HCT116 (cell line): ENCODE measurements at regions not wholly inside any gene's neighbourhood (a gene's known extent, or its start where the extent isn't known, plus 50 kb on each side); places are given as distances from the start of the nearest gene placed in this dataset.

Source experiments
- CTCF ChIP-seq, 3 experiments: fragments of 200-600 bp in 1 of 3; sonication (generic) in 1 of 3; IDR thresholded peaks in 2 of 3; conservative IDR thresholded peaks in 1 of 3; 2 replicates each; pipeline ENCODE4 v1.5.1; 2012 to 2017; ENCODE audit warnings: low read depth in 2 of 3, low read length in 2 of 3, antibody characterized with exemption in 1 of 3, borderline replicate concordance in 1 of 3, control low read depth in 1 of 3, mild to moderate bottlenecking in 1 of 3, mixed read lengths in 1 of 3, mixed run types in 1 of 3, moderate library complexity in 1 of 3; ENCODE audit not compliant: insufficient read depth in 1 of 3
- FOSL1 ChIP-seq: IDR thresholded peaks from 2 replicates; pipeline ENCODE4 v1.6.1; 2012; ENCODE audit warnings: low read depth
- POLR2AphosphoS5 ChIP-seq: IDR thresholded peaks from 2 replicates; pipeline ENCODE4 v1.6.1; 2011; ENCODE audit warnings: mild to moderate bottlenecking, low read depth, low read length, moderate library complexity
- RAD21 ChIP-seq: IDR thresholded peaks from 2 replicates; pipeline ENCODE4 v1.6.1; 2012; ENCODE audit warnings: low read depth, mild to moderate bottlenecking
- SIN3A ChIP-seq: IDR thresholded peaks from 2 replicates; pipeline ENCODE4 v1.6.1; 2012; ENCODE audit warnings: low read depth
- TF ChIP-seq, protein P1 (sequence below): IDR thresholded peaks from 2 replicates; pipeline ENCODE4 v1.6.1; 2012; ENCODE audit warnings: low read depth

- TF ChIP-seq, protein P1, sequence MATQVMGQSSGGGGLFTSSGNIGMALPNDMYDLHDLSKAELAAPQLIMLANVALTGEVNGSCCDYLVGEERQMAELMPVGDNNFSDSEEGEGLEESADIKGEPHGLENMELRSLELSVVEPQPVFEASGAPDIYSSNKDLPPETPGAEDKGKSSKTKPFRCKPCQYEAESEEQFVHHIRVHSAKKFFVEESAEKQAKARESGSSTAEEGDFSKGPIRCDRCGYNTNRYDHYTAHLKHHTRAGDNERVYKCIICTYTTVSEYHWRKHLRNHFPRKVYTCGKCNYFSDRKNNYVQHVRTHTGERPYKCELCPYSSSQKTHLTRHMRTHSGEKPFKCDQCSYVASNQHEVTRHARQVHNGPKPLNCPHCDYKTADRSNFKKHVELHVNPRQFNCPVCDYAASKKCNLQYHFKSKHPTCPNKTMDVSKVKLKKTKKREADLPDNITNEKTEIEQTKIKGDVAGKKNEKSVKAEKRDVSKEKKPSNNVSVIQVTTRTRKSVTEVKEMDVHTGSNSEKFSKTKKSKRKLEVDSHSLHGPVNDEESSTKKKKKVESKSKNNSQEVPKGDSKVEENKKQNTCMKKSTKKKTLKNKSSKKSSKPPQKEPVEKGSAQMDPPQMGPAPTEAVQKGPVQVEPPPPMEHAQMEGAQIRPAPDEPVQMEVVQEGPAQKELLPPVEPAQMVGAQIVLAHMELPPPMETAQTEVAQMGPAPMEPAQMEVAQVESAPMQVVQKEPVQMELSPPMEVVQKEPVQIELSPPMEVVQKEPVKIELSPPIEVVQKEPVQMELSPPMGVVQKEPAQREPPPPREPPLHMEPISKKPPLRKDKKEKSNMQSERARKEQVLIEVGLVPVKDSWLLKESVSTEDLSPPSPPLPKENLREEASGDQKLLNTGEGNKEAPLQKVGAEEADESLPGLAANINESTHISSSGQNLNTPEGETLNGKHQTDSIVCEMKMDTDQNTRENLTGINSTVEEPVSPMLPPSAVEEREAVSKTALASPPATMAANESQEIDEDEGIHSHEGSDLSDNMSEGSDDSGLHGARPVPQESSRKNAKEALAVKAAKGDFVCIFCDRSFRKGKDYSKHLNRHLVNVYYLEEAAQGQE: no peak
- TF ChIP-seq CTCF (IDR thresholded peaks at IDR 0.05 in 2 of 3, conservative IDR thresholded peaks at IDR 0.05 in 1 of 3; ENCODE audit: borderline replicate concordance in 1 of 3, insufficient read depth in 1 of 3, low read depth in 2 of 3, low read length in 2 of 3): no peak
- TF ChIP-seq POLR2AphosphoS5: no peak
- no peak for TF ChIP-seq RAD21
- no peak for TF ChIP-seq SIN3A
- TF ChIP-seq FOSL1: no peak
Measured at GRCh38 chr2:198698230-198698629, 759.5 kb downstream of the SATB2 start.
